Forelimb muscle (tissue), 1 donor: ENCODE measurements at regions not wholly inside any gene's neighbourhood (a gene's known extent, or its start where the extent isn't known, plus 50 kb on each side); places are given as distances from the start of the nearest gene placed in this dataset.

Source experiments
- DNase-seq: peaks from one replicate; pipeline ENCODE4 v3.0.0-alpha.2; 2013; ENCODE audit warnings: low read depth

DNA sequence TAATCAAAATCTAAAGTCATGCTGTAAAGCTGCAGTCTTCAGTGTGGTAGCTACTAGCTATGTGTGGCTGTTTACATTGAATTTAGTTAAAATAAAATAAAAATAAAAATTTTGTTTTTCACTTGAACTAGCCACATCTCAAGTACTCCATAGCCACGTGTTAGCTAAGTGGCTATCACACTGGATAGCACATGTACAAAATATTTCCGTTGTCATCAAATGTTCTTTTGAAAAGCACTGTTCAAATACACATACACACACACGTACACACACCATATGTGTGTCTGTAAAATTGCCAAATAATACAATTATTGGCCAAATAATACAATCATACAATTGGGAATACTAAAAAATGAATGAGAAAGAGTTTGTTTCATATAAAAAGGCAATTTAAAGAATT lies 778.2 kb upstream of the FLRT2 start:
- DNase-seq = no peak

DNA sequence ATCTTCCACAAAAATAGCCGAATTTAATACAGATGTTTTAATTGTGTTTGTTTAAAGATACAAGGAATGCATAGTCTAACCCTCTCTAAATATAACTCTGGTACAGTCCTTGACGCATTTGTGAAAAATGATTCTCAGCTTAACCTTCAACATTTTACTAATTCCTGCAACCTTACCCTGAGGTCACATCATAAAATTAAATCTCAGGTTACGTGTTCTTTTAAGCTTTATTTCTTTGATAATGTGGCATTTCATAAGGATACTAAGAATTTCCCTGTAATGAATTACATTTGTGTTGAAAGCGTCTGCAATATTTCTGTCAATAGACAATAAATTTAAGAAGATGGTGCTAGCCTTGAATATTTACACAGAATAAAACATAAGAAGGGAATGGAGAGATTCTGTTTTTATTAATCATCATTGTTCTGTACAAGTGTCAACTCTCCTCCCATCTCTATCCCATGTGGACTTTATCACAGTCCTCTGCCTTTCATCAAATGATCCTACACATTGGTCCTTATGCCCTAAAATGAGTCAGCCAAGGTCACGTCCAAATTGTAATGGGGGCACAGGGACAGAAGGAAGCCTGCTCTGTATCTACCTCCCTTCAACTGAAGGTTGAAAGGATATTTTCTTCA lies 769.3 kb upstream of the FLRT2 start:
- DNase-seq = no peak

DNA sequence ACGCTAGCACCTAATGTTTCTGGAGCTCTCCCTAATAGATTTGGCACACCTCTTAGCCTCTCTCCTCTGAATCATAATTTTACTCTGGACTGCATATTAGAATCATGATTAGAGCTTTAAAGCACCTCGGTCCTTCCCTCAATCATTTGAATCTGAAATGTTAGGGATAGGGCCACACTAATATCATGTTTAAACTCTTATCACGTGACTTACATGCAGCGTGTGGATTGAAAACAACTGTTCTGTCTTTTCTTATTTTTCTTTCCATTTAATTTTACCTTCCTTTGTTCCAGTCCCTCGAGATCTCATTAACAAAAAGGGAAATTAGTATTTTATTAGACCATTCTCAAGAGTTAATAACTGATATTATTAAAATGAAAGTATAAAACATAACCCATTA lies 762.5 kb upstream of the FLRT2 start:
- DNase-seq = no peak

DNA sequence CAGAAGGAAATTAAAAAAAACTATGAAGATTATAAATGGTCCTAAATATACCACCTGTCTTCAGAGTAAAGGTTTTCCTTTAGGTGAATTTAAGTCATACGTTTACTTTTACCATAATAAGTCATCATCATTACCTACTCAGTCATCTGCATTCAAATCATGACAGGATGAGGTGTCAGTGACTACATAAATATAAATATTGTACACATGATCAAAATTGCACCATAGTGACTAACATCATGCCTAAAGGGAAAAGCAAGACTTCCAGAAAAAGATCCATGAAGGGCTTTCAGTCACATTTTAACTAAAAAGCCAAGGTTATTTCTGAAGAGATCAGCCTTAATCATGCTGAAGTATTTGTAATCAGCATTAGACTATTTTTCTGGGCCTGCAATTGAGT lies 759.9 kb upstream of the FLRT2 start:
- no peak for DNase-seq

DNA sequence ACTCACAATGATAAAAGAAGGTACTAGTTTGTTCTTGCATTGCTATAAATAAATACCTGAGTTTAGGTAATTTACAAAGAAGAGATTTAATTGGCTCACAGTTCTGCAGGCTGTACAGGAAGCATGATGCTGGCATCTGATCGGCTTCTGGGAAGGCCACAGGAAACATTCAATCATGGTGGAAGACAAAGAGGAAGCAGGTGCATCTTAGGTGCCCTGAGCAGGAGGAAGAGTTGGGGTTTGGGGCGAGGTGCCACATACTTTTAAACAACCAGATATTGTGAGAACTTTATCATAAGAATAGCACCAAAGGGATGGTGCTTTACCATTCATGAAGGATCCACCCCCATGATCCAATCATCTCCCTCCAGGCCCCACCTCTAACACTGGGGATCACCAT lies 752.6 kb upstream of the FLRT2 start:
- no peak for DNase-seq

DNA sequence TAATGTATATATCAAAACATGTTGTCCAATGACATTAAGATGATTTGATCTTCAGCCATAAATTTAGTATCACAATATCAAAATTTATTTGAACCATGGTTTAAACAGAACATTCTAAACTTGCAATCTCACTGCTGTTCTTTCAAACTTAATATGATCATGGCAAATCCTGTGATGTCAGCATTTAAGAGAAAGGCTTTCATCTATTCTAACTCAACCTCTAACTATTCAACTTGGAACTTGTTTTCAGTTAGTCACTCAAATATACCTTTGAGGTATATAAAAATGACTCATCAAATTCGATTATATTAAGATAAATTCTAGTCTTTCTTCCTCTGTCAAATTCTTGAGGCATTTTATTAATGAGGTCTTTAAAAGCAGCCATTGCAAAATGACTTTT lies 747.0 kb upstream of the FLRT2 start:
- no peak for DNase-seq

DNA sequence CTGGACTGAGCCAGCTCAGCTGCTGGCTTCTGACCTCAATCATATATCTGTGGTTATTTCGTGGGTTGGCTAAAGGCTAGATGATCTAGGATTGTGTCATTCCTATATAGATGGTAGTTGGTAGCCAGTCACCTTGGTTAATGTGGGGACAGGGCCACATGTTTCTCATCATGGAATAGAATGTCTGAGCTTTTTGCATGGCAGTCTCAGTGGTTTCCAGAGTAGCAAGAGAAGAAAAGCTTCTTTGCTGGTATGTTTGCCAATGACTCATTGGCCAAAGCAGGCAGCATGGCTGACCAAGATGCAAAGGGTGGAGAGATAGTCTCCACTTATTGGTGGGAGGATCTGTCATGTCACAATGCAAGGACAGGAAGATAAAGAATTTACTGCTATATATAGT lies 746.4 kb upstream of the FLRT2 start:
- DNase-seq = no peak

DNA sequence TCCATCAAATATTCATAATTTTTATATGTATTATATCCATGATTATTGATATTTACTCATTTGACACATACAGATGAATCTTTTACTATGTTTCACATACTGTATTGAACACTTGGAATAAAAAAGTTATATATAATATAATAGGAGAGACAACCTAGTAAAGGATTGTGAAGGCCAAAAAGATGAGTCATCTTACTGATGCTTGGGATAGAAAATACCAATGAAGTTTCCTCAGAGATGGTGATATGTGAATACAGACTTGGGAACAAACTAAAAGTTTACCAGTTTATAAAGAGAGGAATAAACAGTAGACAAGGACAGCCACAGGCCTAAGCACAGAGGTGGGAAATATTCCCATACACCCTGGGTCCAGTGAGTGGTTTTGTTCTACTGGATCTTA lies 743.9 kb upstream of the FLRT2 start:
- DNase-seq = no peak

DNA sequence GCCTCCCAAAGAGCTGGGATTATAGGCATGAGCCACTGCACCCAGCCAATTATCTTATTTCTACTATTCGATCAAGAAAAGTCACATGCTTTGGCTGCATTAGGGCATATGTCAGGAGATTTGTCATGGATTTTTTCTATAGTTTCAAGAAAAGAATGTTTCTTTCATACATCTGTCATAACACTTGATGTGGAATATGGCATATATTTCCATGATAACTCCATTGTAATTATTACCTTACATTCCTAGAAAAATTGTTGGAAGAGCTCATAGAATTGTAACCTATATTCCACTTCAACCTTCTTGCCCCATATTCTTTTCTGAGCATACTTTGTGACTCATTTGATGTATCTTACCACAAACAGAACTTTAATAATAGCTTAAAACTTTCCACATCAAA lies 740.9 kb upstream of the FLRT2 start:
- DNase-seq = no peak

DNA sequence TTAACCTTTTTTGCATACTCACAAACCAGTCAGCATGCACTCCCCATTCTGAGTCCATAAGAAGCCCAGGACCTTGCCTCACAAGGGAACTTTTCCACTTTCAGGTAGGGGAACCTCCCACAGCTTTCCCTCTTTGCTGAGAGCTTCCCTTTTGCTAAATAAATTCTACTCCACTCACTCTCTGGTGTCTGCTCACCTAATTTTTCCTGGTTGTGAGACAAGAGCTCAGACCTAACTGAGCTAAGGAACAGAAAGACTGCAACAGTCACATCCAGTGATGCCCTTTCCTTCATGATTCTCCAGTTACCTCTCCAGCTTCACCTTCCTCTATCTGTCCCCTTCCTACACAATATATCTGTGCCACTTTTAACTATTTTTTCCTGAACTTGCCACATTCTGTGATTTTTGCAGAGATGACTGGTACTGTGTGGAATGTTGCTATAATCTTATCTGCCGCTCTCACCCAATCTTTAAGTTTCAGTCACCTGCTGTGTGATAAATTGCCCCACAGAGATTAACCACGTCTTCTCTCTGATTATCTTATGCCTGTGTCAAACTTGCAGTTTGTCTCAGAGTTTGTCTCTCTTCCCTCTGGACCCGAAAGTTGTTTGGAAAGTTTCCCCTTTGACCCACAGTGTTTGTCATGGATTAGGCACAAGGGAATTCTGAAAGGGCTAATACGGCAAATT lies 737.1 kb upstream of the FLRT2 start:
- no peak for DNase-seq

DNA sequence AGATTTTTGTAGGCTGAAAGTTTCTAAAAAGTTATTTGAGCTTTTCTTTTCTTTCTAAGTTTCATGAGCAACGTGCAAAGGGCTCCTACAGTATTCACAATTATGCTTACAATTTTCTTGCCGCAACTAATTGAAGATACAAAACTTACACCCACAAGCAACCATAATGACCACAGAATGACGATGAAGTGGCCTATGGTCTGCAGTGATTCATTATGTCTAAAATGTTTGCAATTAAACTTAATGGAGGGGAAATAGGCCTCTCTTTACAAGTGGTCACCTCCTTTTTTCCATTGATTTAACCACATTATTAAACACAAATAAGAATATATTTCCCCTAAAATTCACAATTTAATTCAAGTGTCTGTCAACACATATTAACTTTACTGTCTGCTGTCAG lies 732.6 kb upstream of the FLRT2 start:
- no peak for DNase-seq

DNA sequence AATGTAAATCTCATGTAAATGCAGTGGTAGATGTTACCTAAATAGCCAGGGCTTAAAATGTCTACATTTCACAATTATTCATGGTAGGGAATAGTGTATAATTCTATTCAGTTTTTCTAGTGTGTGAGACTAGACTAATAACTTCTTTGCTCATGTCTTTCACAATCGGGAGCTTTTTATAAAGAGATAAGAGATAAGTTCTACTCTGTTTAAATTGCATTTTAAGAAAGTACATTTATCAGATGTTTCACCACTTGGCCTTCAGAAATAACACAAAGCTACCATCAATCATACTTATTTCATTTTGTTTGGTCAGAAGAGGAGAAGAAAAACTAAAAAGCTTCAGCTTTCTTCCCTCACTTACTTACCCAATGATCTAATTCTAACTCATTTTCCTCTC lies 725.5 kb upstream of the FLRT2 start:
- DNase-seq = no peak

DNA sequence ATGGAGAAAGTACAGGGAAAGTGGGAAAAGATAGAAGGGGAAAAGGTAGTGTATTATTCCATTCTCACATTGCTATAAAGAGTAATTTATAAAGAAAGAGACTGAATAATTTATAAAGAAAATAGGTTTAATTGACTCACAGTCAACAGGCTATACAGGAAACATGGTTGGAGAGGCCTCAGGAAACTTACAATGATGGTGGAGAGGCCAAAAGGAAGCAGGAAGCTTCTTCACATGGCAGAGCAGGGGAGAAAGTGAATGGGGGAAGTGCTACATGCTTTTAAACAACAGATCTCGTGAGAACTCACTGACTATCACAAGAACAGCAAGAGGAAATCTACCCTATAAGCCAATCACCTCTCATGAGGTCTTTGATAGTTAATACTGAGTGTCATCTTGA lies 725.0 kb upstream of the FLRT2 start:
- DNase-seq = no peak

DNA sequence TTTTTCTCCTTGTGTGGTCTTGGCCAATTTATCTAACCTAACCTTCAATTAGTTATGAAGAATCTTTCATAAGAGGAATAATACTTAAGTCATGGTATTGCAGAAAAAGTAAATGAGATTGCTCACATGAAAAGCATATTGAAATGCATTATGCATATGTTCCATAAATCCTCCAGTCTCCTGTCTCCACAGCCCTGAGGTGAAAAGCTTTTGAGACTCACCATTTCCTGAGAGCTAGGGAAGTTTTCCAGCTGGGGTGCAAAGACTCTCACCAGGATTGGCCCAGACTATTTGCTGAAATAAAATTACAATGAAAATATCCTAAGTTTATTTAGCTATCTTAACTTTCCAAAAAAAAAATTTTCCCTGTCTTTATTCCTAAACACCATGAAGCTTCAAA lies 723.8 kb upstream of the FLRT2 start:
- no peak for DNase-seq

DNA sequence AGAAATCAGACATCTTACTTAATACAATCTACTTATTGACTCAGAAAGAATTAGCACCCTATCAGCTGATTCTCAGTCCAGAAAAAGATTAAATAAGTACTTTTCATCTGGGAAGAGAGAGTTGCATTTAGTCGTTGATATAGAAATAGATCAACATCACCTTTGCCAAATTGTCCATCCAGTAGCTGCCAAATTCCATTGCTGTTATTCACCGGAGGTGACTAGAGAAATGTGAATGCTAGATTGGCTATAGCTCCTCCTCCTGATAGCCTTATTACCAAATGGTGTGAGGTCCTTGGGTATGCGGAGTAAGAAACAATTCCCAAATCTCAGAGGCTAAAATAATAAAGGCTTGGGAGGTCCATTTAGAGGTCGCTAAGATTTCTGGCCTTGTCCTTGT lies 723.3 kb upstream of the FLRT2 start:
- DNase-seq = no peak

DNA sequence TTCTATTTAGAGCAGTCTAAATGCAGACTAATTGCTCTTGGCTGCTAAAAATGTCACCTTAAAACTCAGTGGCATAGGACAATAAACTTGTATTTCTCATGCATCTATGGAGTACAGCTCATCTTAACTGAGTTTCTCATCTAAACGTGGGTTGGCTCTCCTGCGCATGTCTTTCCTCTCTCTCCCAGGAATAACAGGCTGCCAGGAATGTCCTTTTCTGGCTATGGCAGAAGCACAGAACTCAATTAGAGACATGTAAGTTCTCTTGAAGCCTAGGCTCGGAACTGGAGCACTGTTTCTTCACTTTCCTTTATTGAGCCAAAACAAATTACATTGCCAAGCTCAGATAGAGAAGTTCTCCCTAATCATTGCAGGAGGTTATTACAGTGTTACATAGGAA lies 722.3 kb upstream of the FLRT2 start:
- no peak for DNase-seq

DNA sequence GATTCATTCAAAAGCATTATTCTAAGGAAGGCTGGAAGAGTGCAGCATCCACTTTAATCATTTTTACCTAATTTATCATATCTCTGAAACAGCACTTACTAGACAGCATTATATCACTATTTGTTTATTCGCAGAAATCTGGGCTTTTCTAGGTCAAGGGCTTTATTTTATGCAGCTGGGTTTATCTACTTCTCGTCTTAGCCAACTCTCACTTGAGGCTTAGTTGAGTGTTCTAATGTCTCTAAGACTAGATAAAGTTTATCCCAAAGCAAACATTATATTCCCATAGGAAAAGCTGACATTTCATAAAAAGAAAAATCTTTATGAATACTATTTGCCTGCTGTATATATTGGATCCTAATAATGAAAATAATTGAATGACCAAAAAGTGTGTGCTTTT lies 720.8 kb upstream of the FLRT2 start:
- DNase-seq = no peak

DNA sequence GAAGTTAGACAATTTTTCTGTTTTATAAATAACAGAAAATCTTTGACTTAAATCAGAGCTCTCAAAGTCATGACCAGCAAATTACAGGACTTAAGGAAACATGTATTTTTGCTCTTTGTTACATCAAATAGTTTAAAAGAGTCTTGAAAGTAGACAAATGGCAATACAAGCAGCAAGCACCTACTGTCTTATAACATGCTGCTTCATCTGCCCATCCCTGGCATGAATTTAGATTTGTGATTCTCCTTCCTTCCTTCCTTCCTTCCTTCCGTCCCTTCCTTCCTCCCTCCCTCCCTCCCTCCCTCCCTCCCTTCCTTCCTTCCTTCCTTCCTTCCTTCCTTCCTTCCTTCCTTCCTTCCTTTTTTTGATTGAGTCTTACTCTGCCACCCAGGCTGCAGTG lies 715.6 kb upstream of the FLRT2 start:
- DNase-seq = no peak

DNA sequence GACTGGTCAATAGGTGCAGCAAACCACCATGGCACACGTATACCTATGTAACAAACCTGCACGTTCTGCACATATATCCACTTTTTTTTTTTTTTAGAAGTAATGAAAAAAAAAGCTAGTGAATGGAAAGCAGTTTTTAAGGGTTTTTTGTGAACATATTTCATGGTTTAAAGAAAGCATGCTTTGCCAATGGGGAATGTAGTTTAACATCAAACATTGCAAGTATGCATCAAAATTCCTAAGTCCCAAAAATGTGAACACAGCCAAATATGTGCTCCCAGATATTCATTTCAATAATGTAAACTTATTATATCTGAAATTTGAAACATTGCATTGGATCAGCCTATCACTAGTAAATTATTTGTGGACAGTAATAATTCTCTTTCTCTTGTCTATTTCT lies 710.4 kb upstream of the FLRT2 start:
- no peak for DNase-seq

DNA sequence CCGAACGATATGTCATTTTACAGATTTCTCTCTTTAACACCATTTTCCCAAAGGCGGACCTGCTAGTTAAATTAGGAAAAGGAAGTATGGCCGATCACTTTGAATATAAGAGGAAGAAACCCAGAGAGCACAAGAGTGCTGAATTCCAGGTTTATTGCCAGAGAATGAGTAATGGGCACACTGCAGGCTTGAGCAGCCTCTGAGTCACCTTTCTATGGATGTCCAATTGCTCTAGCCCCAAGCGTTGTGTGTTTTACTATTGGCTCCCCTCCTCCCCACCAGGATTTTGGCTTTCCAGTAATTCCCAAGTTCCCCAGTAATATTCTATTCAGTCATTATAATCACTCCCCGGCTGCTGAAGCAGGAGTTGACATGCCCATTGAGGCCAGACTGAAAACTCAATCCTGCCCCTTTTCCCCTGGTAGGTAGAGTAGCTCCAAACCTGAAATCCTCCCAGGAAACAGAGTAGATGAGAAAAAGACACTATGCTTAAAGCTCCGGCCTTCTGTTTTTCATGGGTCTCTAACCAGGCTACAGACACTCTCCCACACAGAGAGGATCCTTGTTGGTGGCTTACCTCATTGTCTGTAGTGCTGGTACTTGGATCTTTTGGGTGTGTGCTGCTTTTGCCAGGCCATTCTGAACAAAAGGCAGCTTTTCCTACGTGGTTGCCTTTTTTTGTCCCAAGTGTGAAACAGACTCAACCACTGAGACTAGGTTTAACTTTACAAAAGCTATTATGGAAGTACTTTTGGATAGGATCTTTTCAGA lies 704.3 kb upstream of the FLRT2 start:
- no peak for DNase-seq

DNA sequence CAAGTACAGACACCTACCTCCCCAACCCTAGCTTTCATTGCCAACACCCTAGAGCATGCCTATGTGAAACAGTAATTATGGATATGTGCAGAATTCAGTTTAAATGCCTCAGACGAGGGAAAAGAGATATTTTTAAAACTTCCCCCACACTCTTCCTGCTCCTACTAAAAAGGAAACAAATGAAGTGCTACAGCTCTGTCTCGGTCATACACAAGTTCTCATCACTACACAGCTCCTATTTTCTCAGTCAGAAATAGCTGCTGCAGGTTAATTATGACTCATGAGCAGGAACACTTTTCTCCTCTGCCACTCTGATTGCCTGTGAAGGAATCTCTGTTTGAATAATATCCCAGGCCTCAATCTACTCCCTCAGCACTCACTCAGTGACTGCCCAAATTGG lies 703.6 kb upstream of the FLRT2 start:
- DNase-seq = no peak

DNA sequence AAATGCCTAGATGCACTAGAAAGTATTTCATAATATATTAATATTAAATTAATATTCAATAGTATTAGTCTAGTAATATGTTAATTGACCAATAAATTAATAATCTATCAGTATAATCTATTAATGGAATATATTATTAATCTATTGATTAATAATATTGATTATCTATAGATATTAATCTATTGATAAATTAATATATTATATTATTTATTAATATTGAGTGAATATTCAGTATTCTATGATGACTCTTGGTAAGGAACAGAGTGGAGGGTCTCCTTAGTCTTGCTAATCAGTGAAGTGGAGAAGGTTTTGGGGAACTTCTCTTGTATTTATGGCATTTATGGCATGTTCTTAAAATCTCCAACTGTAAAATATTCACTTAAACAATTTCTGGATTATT lies 679.3 kb upstream of the FLRT2 start:
- DNase-seq = no peak
